Endothelial cell of umbilical vein (primary cell): ENCODE measurements at regions not wholly inside any gene's neighbourhood (a gene's known extent, or its start where the extent isn't known, plus 50 kb on each side); places are given as distances from the start of the nearest gene placed in this dataset.

Experiments used
- BruUV-seq: library from RNA; stranded (reverse); fragments of 400-500 nt; replicated peaks from 2 replicates; lab custom pipeline; 2021; lab: Mats Ljungman, UMichigan
- CTCF ChIA-PET: fragments of 300-600, 350-600 bp; sonication (Branson Sonifier 250); formaldehyde crosslinking; loops from one replicate; lab custom pipeline; 2021; ENCODE audit warnings: antibody characterized with exemption, inconsistent platforms; lab: Charles Lee
- POLR2A ChIA-PET: fragments of 300-600, 350-600 bp; sonication (Branson Sonifier 250); formaldehyde crosslinking; loops from one replicate; lab custom pipeline; 2021; ENCODE audit warnings: antibody characterized with exemption, inconsistent platforms; lab: Charles Lee
- DNase-seq: peaks from one replicate; pipeline ENCODE4 v3.0.0-alpha.2; 2011; ENCODE audit warnings: low read depth, low spot score
- FAIRE-seq: peaks from 2 replicates; lab custom pipeline; 2011; peaks lifted over from hg19 to GRCh38; lab: Jason Lieb, UNC
- H2AFZ ChIP-seq: 2 replicates; pipeline ENCODE4 v1.6.0; 2012; ENCODE audit warnings: low read depth, low read length, control low read depth, inconsistent platforms
- H3K27ac ChIP-seq: 2 replicates; pipeline ENCODE4 v1.5.1; 2011; ENCODE audit warnings: low read depth, mild to moderate bottlenecking, control low read depth, low read length, moderate library complexity; ENCODE audit not compliant: insufficient read depth
- H3K27me3 ChIP-seq, 2 experiments: 2 replicates each; pipeline versions ENCODE4 v1.6.0 to v1.6.1; 2011; ENCODE audit warnings: low read length in 2 of 2, mixed read lengths in 1 of 2; ENCODE audit not compliant: control insufficient read depth in 2 of 2, insufficient read depth in 2 of 2
- H3K36me3 ChIP-seq, 2 experiments: 2 replicates in 1 of 2; 3 replicates in 1 of 2; pipeline ENCODE4 v1.5.1; 2011; ENCODE audit warnings: low read length in 2 of 2, mild to moderate bottlenecking in 1 of 2, moderate library complexity in 1 of 2; ENCODE audit not compliant: control insufficient read depth in 2 of 2, insufficient read depth in 2 of 2; ENCODE audit errors: extremely low read depth in 1 of 2
- H3K4me1 ChIP-seq: 3 replicates; pipeline ENCODE4 v1.5.1; 2011; ENCODE audit warnings: mild to moderate bottlenecking, low read length; ENCODE audit not compliant: control insufficient read depth, insufficient read depth; ENCODE audit errors: extremely low read depth
- H3K4me2 ChIP-seq: 2 replicates; pipeline ENCODE4 v1.6.1; 2011; ENCODE audit warnings: low read length, control low read depth, mixed read lengths; ENCODE audit not compliant: insufficient read depth
- H3K4me3 ChIP-seq, 3 experiments: fragments of 200-600 bp in 1 of 3; sonication (generic), shearing (Covaris generic) in 1 of 3; replicated peaks in 1 of 3; 2 replicates each; pipeline ENCODE4 v1.5.1; 2011 to 2016; ENCODE audit warnings: control low read depth in 3 of 3, low read length in 3 of 3, mild to moderate bottlenecking in 2 of 3, inconsistent platforms in 1 of 3, low read depth in 1 of 3, moderate library complexity in 1 of 3; ENCODE audit not compliant: insufficient read depth in 1 of 3
- H3K79me2 ChIP-seq: 2 replicates; pipeline ENCODE4 v1.6.0; 2012; ENCODE audit warnings: low read length, inconsistent platforms; ENCODE audit not compliant: control insufficient read depth, insufficient read depth
- H3K9ac ChIP-seq: replicated peaks from 2 replicates; pipeline ENCODE3; 2011; ENCODE audit warnings: low read length, control low read depth; ENCODE audit not compliant: insufficient read depth; ENCODE audit errors: extremely low read depth
- H3K9me1 ChIP-seq: replicated peaks from 3 replicates; pipeline ENCODE4 v1.6.0; 2011; ENCODE audit warnings: mild to moderate bottlenecking, low read length; ENCODE audit not compliant: control insufficient read depth, insufficient read depth; ENCODE audit errors: extremely low read depth
- H3K9me3 ChIP-seq: replicated peaks from 2 replicates; pipeline ENCODE4 v1.5.1; 2012; ENCODE audit warnings: low read length, inconsistent platforms; ENCODE audit not compliant: control insufficient read depth, insufficient read depth
- H4K20me1 ChIP-seq: replicated peaks from 2 replicates; pipeline ENCODE3; 2011; ENCODE audit warnings: mild to moderate bottlenecking, low read length; ENCODE audit not compliant: control insufficient read depth, insufficient read depth; ENCODE audit errors: extremely low read depth
- EZH2 ChIP-seq: IDR thresholded peaks from 2 replicates; pipeline ENCODE4 v1.6.1; 2012; ENCODE audit warnings: borderline replicate concordance, low read depth, mild to moderate bottlenecking, moderate library complexity, low read length, inconsistent platforms; ENCODE audit not compliant: severe bottlenecking
- FOS ChIP-seq: IDR thresholded peaks from 2 replicates; pipeline ENCODE4 v1.6.1; 2011; ENCODE audit warnings: mild to moderate bottlenecking, low read length, moderate library complexity, borderline replicate concordance; ENCODE audit not compliant: insufficient read depth
- GATA2 ChIP-seq: IDR thresholded peaks from 2 replicates; pipeline ENCODE4 v1.7.0; 2011; ENCODE audit warnings: low read depth, mild to moderate bottlenecking, moderate library complexity, mixed read lengths, low read length; ENCODE audit not compliant: insufficient read length, insufficient read depth
- JUN ChIP-seq: IDR thresholded peaks from 2 replicates; pipeline ENCODE4 v1.6.1; 2011; ENCODE audit warnings: borderline replicate concordance, low read depth; ENCODE audit not compliant: insufficient read length, insufficient read depth
- MAX ChIP-seq: IDR thresholded peaks from 2 replicates; pipeline ENCODE4 v1.6.1; 2011; ENCODE audit not compliant: insufficient read depth, insufficient read length
- MYC ChIP-seq: IDR thresholded peaks from one replicate; pipeline ENCODE4 v1.6.1; 2011; ENCODE audit warnings: mild to moderate bottlenecking, low read depth, low read length
- POLR2A ChIP-seq: IDR thresholded peaks from 2 replicates; pipeline ENCODE4 v1.6.1; 2012; ENCODE audit warnings: low read depth, mild to moderate bottlenecking, control low read depth, low read length
- POLR2AphosphoS5 ChIP-seq: IDR thresholded peaks from 2 replicates; pipeline ENCODE4 v1.6.1; 2012; ENCODE audit warnings: low read depth, mild to moderate bottlenecking, control low read depth, low read length, moderate library complexity; ENCODE audit not compliant: insufficient read depth
- dilution Hi-C: fragments of 300-500 bp; cut with MboI; formaldehyde crosslinking; loops from one replicate; pipeline ENCODE4 v1.15.0; 2019; ENCODE audit warnings: low sequenced_read_pairs; ENCODE audit not compliant: extremely low pct_ligation_motif_present
- intact Hi-C: fragments of 100-400 bp; cut with micrococcal nuclease; formaldehyde crosslinking; loops from one replicate; pipeline ENCODE4 v1.10.0; 2022
- TF ChIP-seq, protein P1 (sequence below), 2 donors: IDR thresholded peaks; 1 replicate in 1 of 2; 2 replicates in 1 of 2; pipeline ENCODE4 v1.5.1; 2011; ENCODE audit warnings: low read length in 2 of 2, mild to moderate bottlenecking in 2 of 2, moderate library complexity in 2 of 2, control low read depth in 1 of 2, inconsistent platforms in 1 of 2, low read depth in 1 of 2; ENCODE audit not compliant: insufficient read depth in 1 of 2; ENCODE audit errors: extremely low read depth in 1 of 2

- intact Hi-C loops (no loop called here), dilution Hi-C loops (no loop called here)
- Histone ChIP-seq H3K27ac (no peak overlapping the region), H3K4me1 (no peaks in the 10 kb centered on the region), H3K79me2 (no peaks in the 10 kb centered on the region), H2AFZ (no peak overlapping the region), H3K36me3 (no peaks in the 10 kb centered on the region), H3K9me1 (no peaks in the 10 kb centered on the region), H3K27me3 (no peaks in the 10 kb centered on the region), H3K9ac (no peak overlapping the region), H3K9me3 (no peaks in the 10 kb centered on the region), H3K4me2 (no peak overlapping the region), H3K4me3 (no peak overlapping the region), H4K20me1 (no peaks in the 10 kb centered on the region)
- POLR2A ChIA-PET = no interaction called here
- no peak for TF ChIP-seq EZH2
- TF ChIP-seq FOS = no peak
- TF ChIP-seq POLR2AphosphoS5 = no peak
- TF ChIP-seq JUN = no peak
- TF ChIP-seq GATA2 = no peak
- TF ChIP-seq, protein P1, sequence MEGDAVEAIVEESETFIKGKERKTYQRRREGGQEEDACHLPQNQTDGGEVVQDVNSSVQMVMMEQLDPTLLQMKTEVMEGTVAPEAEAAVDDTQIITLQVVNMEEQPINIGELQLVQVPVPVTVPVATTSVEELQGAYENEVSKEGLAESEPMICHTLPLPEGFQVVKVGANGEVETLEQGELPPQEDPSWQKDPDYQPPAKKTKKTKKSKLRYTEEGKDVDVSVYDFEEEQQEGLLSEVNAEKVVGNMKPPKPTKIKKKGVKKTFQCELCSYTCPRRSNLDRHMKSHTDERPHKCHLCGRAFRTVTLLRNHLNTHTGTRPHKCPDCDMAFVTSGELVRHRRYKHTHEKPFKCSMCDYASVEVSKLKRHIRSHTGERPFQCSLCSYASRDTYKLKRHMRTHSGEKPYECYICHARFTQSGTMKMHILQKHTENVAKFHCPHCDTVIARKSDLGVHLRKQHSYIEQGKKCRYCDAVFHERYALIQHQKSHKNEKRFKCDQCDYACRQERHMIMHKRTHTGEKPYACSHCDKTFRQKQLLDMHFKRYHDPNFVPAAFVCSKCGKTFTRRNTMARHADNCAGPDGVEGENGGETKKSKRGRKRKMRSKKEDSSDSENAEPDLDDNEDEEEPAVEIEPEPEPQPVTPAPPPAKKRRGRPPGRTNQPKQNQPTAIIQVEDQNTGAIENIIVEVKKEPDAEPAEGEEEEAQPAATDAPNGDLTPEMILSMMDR (IDR thresholded peaks at IDR 0.05; ENCODE audit: extremely low read depth in 1 of 2, insufficient read depth in 1 of 2, low read depth in 1 of 2, low read length in 2 of 2) = no peak
- no peak for TF ChIP-seq MYC
- no peak for TF ChIP-seq POLR2A
- no peak for TF ChIP-seq MAX
- no peak for DNase-seq
- BruUV-seq = no TSS peak
- FAIRE-seq = no peak
- CTCF ChIA-PET = interaction anchor here (1.0 kb wide), 1 partner anchor 970 kb away, joined by 3 read pairs; no protein-coding TSS in a partner anchor
Measured at GRCh38 chr10:118467200-118467599, 125.1 kb upstream of the FAM204A start.
